Suprapubic skin (tissue), 4 donors: ENCODE measurements at regions not wholly inside any gene's neighbourhood (a gene's known extent, or its start where the extent isn't known, plus 50 kb on each side); places are given as distances from the start of the nearest gene placed in this dataset.

Experiments
- EP300 ChIP-seq: sonication (generic); formaldehyde crosslinking; IDR thresholded peaks from one replicate; pipeline ENCODE4 v1.6.1; 2017; ENCODE audit warnings: antibody characterized with exemption
- POLR2A ChIP-seq, 2 donors: fragments of 450-650 bp; IDR thresholded peaks; one replicate each; pipeline ENCODE4 v1.6.1; 2017; ENCODE audit warnings: antibody characterized with exemption in 2 of 2, mild to moderate bottlenecking in 2 of 2, moderate library complexity in 2 of 2
- POLR2AphosphoS5 ChIP-seq, 3 donors: sonication (generic); formaldehyde crosslinking; IDR thresholded peaks; one replicate each; pipeline ENCODE4 v1.6.1; 2017; ENCODE audit warnings: antibody characterized with exemption in 3 of 3
- TF ChIP-seq, protein P1 (sequence below), 2 donors: fragments of 200-600 bp in 1 of 2; fragments of 450-650 bp in 1 of 2; sonication (generic) in 1 of 2; IDR thresholded peaks; one replicate each; pipeline ENCODE4 v1.5.1; 2016 to 2019; ENCODE audit warnings: antibody characterized with exemption in 2 of 2, mild to moderate bottlenecking in 1 of 2, moderate library complexity in 1 of 2

- TF ChIP-seq, protein P1, sequence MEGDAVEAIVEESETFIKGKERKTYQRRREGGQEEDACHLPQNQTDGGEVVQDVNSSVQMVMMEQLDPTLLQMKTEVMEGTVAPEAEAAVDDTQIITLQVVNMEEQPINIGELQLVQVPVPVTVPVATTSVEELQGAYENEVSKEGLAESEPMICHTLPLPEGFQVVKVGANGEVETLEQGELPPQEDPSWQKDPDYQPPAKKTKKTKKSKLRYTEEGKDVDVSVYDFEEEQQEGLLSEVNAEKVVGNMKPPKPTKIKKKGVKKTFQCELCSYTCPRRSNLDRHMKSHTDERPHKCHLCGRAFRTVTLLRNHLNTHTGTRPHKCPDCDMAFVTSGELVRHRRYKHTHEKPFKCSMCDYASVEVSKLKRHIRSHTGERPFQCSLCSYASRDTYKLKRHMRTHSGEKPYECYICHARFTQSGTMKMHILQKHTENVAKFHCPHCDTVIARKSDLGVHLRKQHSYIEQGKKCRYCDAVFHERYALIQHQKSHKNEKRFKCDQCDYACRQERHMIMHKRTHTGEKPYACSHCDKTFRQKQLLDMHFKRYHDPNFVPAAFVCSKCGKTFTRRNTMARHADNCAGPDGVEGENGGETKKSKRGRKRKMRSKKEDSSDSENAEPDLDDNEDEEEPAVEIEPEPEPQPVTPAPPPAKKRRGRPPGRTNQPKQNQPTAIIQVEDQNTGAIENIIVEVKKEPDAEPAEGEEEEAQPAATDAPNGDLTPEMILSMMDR (IDR thresholded peaks at IDR 0.05), result no peak
- no peak for TF ChIP-seq POLR2A (IDR thresholded peaks at IDR 0.05)
- TF ChIP-seq POLR2AphosphoS5 (IDR thresholded peaks at IDR 0.05), result no peak
- TF ChIP-seq EP300, result no peak
These were observed 800.9 kb upstream of the CHORDC1 start for GRCh38 chr11:91023731-91024130.
